ENCODE measurements at regions not wholly inside any gene's neighbourhood (a gene's known extent, or its start where the extent isn't known, plus 50 kb on each side); places are given as distances from the start of the nearest gene placed in this dataset.

GRCh38 chrX:67289055-67289499 is 254.7 kb upstream of the AR start (continued):
- TF ChIP-seq, protein P1, sequence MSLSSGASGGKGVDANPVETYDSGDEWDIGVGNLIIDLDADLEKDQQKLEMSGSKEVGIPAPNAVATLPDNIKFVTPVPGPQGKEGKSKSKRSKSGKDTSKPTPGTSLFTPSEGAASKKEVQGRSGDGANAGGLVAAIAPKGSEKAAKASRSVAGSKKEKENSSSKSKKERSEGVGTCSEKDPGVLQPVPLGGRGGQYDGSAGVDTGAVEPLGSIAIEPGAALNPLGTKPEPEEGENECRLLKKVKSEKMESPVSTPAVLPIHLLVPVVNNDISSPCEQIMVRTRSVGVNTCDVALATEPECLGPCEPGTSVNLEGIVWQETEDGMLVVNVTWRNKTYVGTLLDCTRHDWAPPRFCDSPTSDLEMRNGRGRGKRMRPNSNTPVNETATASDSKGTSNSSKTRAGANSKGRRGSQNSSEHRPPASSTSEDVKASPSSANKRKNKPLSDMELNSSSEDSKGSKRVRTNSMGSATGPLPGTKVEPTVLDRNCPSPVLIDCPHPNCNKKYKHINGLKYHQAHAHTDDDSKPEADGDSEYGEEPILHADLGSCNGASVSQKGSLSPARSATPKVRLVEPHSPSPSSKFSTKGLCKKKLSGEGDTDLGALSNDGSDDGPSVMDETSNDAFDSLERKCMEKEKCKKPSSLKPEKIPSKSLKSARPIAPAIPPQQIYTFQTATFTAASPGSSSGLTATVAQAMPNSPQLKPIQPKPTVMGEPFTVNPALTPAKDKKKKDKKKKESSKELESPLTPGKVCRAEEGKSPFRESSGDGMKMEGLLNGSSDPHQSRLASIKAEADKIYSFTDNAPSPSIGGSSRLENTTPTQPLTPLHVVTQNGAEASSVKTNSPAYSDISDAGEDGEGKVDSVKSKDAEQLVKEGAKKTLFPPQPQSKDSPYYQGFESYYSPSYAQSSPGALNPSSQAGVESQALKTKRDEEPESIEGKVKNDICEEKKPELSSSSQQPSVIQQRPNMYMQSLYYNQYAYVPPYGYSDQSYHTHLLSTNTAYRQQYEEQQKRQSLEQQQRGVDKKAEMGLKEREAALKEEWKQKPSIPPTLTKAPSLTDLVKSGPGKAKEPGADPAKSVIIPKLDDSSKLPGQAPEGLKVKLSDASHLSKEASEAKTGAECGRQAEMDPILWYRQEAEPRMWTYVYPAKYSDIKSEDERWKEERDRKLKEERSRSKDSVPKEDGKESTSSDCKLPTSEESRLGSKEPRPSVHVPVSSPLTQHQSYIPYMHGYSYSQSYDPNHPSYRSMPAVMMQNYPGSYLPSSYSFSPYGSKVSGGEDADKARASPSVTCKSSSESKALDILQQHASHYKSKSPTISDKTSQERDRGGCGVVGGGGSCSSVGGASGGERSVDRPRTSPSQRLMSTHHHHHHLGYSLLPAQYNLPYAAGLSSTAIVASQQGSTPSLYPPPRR (CRISPR knock-in tag; IDR thresholded peaks at IDR 0.05; ENCODE audit: borderline replicate concordance) = no peak
- no peak for TF ChIP-seq ETV6 (CRISPR knock-in tag; conservative IDR thresholded peaks at IDR 0.05)
- TF ChIP-seq, protein P2, sequence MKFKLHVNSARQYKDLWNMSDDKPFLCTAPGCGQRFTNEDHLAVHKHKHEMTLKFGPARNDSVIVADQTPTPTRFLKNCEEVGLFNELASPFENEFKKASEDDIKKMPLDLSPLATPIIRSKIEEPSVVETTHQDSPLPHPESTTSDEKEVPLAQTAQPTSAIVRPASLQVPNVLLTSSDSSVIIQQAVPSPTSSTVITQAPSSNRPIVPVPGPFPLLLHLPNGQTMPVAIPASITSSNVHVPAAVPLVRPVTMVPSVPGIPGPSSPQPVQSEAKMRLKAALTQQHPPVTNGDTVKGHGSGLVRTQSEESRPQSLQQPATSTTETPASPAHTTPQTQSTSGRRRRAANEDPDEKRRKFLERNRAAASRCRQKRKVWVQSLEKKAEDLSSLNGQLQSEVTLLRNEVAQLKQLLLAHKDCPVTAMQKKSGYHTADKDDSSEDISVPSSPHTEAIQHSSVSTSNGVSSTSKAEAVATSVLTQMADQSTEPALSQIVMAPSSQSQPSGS (CRISPR knock-in tag; IDR thresholded peaks at IDR 0.05) = no peak
- TF ChIP-seq MATR3 (CRISPR knock-in tag; IDR thresholded peaks at IDR 0.05) = no peak
- TF ChIP-seq, protein P3, sequence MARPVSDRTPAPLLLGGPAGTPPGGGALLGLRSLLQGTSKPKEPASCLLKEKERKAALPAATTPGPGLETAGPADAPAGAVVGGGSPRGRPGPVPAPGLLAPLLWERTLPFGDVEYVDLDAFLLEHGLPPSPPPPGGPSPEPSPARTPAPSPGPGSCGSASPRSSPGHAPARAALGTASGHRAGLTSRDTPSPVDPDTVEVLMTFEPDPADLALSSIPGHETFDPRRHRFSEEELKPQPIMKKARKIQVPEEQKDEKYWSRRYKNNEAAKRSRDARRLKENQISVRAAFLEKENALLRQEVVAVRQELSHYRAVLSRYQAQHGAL (CRISPR knock-in tag; IDR thresholded peaks at IDR 0.05; ENCODE audit: not compliant biosample characterization) = no peak
- TF ChIP-seq, protein P4, sequence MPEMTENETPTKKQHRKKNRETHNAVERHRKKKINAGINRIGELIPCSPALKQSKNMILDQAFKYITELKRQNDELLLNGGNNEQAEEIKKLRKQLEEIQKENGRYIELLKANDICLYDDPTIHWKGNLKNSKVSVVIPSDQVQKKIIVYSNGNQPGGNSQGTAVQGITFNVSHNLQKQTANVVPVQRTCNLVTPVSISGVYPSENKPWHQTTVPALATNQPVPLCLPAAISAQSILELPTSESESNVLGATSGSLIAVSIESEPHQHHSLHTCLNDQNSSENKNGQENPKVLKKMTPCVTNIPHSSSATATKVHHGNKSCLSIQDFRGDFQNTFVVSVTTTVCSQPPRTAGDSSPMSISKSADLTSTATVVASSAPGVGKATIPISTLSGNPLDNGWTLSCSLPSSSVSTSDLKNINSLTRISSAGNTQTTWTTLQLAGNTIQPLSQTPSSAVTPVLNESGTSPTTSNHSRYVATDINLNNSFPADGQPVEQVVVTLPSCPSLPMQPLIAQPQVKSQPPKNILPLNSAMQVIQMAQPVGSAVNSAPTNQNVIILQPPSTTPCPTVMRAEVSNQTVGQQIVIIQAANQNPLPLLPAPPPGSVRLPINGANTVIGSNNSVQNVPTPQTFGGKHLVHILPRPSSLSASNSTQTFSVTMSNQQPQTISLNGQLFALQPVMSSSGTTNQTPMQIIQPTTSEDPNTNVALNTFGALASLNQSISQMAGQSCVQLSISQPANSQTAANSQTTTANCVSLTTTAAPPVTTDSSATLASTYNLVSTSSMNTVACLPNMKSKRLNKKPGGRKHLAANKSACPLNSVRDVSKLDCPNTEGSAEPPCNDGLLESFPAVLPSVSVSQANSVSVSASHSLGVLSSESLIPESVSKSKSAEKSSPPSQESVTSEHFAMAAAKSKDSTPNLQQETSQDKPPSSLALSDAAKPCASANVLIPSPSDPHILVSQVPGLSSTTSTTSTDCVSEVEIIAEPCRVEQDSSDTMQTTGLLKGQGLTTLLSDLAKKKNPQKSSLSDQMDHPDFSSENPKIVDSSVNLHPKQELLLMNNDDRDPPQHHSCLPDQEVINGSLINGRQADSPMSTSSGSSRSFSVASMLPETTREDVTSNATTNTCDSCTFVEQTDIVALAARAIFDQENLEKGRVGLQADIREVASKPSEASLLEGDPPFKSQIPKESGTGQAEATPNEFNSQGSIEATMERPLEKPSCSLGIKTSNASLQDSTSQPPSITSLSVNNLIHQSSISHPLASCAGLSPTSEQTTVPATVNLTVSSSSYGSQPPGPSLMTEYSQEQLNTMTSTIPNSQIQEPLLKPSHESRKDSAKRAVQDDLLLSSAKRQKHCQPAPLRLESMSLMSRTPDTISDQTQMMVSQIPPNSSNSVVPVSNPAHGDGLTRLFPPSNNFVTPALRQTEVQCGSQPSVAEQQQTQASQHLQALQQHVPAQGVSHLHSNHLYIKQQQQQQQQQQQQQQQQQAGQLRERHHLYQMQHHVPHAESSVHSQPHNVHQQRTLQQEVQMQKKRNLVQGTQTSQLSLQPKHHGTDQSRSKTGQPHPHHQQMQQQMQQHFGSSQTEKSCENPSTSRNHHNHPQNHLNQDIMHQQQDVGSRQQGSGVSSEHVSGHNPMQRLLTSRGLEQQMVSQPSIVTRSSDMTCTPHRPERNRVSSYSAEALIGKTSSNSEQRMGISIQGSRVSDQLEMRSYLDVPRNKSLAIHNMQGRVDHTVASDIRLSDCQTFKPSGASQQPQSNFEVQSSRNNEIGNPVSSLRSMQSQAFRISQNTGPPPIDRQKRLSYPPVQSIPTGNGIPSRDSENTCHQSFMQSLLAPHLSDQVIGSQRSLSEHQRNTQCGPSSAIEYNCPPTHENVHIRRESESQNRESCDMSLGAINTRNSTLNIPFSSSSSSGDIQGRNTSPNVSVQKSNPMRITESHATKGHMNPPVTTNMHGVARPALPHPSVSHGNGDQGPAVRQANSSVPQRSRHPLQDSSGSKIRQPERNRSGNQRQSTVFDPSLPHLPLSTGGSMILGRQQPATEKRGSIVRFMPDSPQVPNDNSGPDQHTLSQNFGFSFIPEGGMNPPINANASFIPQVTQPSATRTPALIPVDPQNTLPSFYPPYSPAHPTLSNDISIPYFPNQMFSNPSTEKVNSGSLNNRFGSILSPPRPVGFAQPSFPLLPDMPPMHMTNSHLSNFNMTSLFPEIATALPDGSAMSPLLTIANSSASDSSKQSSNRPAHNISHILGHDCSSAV (CRISPR knock-in tag; IDR thresholded peaks at IDR 0.05; ENCODE audit: borderline replicate concordance) = no peak

Data from HepG2 (cell line).